ENCODE measurements at regions not wholly inside any gene's neighbourhood (a gene's known extent, or its start where the extent isn't known, plus 50 kb on each side); places are given as distances from the start of the nearest gene placed in this dataset.

GRCh38 chr1:99538618-99538956 lies 107.3 kb upstream of the PALMD start:
- Histone ChIP-seq H3K4me3 (ENCODE audit: low read length) (no peak overlapping the region), H3K4me1 (ENCODE audit: insufficient read depth, low read length) (no peaks in the 10 kb centered on the region), H3K27ac (ENCODE audit: low read depth in 1 of 2, low read length in 2 of 2) (no peak overlapping the region), H3K36me3 (ENCODE audit: insufficient read depth, low read length) (no peaks in the 10 kb centered on the region), H3K27me3 (ENCODE audit: control insufficient read depth in 1 of 2, insufficient read depth in 2 of 2, low read length in 2 of 2) (no peaks in the 10 kb centered on the region), H3K9me3 (ENCODE audit: control insufficient read depth in 1 of 2, insufficient read depth in 1 of 2, low read length in 2 of 2) (no peaks in the 10 kb centered on the region)
- DNase-seq (no peak), ATAC-seq (ENCODE audit: poor library complexity) (no peak)
- Mint-ChIP-seq H3K4me1 (ENCODE audit: low read depth) (no peaks in the 10 kb centered on the region), H3K4me3 (no peak overlapping the region), H3K9me3 (no peaks in the 10 kb centered on the region), H3K27me3 (peaks cover 9% of the 10 kb centered on the region), H3K36me3 (ENCODE audit: low read depth) (no peaks in the 10 kb centered on the region), H3K27ac (no peak overlapping the region)
- no peak for TF ChIP-seq CTCF (IDR thresholded peaks at IDR 0.05)
- intact Hi-C loops (cut with DNase I, micrococcal nuclease), result no loop called here
- POLR2A ChIA-PET, result no interaction called here
- CTCF ChIA-PET, result no interaction called here

GRCh38 chr1:99539131-99539530 lies 106.8 kb upstream of the PALMD start:
- no peak for ATAC-seq (ENCODE audit: poor library complexity)
- Mint-ChIP-seq H3K27ac (no peak overlapping the region), H3K9me3 (no peaks in the 10 kb centered on the region), H3K36me3 (ENCODE audit: low read depth) (no peaks in the 10 kb centered on the region), H3K4me1 (ENCODE audit: low read depth) (no peaks in the 10 kb centered on the region), H3K4me3 (no peak overlapping the region), H3K27me3 (peaks cover 9% of the 10 kb centered on the region)
- POLR2A ChIA-PET, result no interaction called here
- CTCF ChIA-PET, result no interaction called here
- intact Hi-C loops (cut with DNase I, micrococcal nuclease), result no loop called here
- Histone ChIP-seq H3K4me3 (ENCODE audit: low read length) (no peak overlapping the region), H3K9me3 (ENCODE audit: control insufficient read depth in 1 of 2, insufficient read depth in 1 of 2, low read length in 2 of 2) (no peaks in the 10 kb centered on the region), H3K4me1 (ENCODE audit: insufficient read depth, low read length) (no peaks in the 10 kb centered on the region), H3K27ac (ENCODE audit: low read depth in 1 of 2, low read length in 2 of 2) (no peak overlapping the region), H3K36me3 (ENCODE audit: insufficient read depth, low read length) (no peaks in the 10 kb centered on the region), H3K27me3 (ENCODE audit: control insufficient read depth in 1 of 2, insufficient read depth in 2 of 2, low read length in 2 of 2) (no peaks in the 10 kb centered on the region)
- no peak for DNase-seq
- no peak for TF ChIP-seq CTCF (IDR thresholded peaks at IDR 0.05)

GRCh38 chr1:99540744-99541143 lies 105.2 kb upstream of the PALMD start:
- CTCF ChIA-PET, result no interaction called here

More at GRCh38 chr1:99540744-99541143, 105.2 kb upstream of the PALMD start:
- Mint-ChIP-seq H3K36me3 (ENCODE audit: low read depth) (no peaks in the 10 kb centered on the region), H3K4me3 (no peak overlapping the region), H3K27ac (no peak overlapping the region), H3K27me3 (peaks cover 4% of the 10 kb centered on the region), H3K4me1 (ENCODE audit: low read depth) (no peaks in the 10 kb centered on the region), H3K9me3 (no peaks in the 10 kb centered on the region)
- no peaks in the 10 kb centered on the region for H3K36me3 ChIP-seq (ENCODE audit: insufficient read depth, low read length)
- H3K4me3 ChIP-seq (ENCODE audit: low read length), result no peak overlapping the region
- no peak for TF ChIP-seq CTCF (IDR thresholded peaks at IDR 0.05)
- no peaks in the 10 kb centered on the region for H3K9me3 ChIP-seq (ENCODE audit: control insufficient read depth in 1 of 2, insufficient read depth in 1 of 2, low read length in 2 of 2)
- intact Hi-C loops (cut with DNase I, micrococcal nuclease), result no loop called here
- DNase-seq, result no peak
- POLR2A ChIA-PET, result no interaction called here
- no peaks in the 10 kb centered on the region for H3K4me1 ChIP-seq (ENCODE audit: insufficient read depth, low read length)
- no peaks in the 10 kb centered on the region for H3K27me3 ChIP-seq (ENCODE audit: control insufficient read depth in 1 of 2, insufficient read depth in 2 of 2, low read length in 2 of 2)
- no peak overlapping the region for H3K27ac ChIP-seq (ENCODE audit: low read depth in 1 of 2, low read length in 2 of 2)
- ATAC-seq (ENCODE audit: poor library complexity), result no peak

All from CD4-positive, alpha-beta T cell (primary cell).